GM18909 (cell line): ENCODE measurements at regions not wholly inside any gene's neighbourhood (a gene's known extent, or its start where the extent isn't known, plus 50 kb on each side); places are given as distances from the start of the nearest gene placed in this dataset.

Experiments used
- ATAC-seq: cut with Tn5 transposase; IDR thresholded peaks from one replicate; pipeline ENCODE4 v1.9.1; 2021; ENCODE audit warnings: mild to moderate bottlenecking; ENCODE audit not compliant: unreplicated experiment, poor library complexity

- no peak for ATAC-seq
These were observed 51.0 kb upstream of the TOX3 start for GRCh38 chr16:52597772-52598483.

GRCh38 chr16:52597073-52597771, 50.3 kb upstream of the TOX3 start:
- ATAC-seq, result no peak
